GM23248 (cell line): ENCODE measurements at regions not wholly inside any gene's neighbourhood (a gene's known extent, or its start where the extent isn't known, plus 50 kb on each side); places are given as distances from the start of the nearest gene placed in this dataset.

Source experiments
- EZH2 ChIP-seq: fragments of 200-600 bp; sonication (generic); IDR thresholded peaks from 2 replicates; pipeline ENCODE4 v1.6.1; 2018; ENCODE audit warnings: antibody characterized with exemption, mild to moderate bottlenecking; ENCODE audit not compliant: insufficient read depth, poor library complexity, severe bottlenecking
- EZH2phosphoT487 ChIP-seq: fragments of 200-600 bp; sonication (generic); IDR thresholded peaks from 2 replicates; pipeline ENCODE4 v1.6.1; 2018; ENCODE audit warnings: antibody characterized with exemption, moderate library complexity, mild to moderate bottlenecking, low read depth; ENCODE audit not compliant: insufficient read depth

DNA sequence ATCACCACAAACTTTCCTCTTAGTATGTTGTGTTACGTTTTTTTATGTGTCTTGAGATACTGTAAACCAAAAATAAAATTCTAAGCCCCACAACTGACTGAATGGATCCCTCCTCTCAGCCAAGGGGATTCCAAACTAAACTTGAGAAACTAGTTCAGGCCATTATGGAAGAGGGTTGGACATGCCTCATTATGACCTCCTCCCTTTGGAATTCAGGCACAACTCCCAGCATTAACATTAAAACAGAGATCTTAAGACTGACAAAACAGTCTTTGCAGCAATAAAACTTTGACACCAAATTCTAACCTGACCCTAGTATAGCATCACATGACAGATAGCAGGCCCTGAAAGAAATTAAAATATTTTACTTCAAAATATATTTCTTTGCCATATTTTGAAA is 51.1 kb upstream of the SLC47A1 start:
- TF ChIP-seq EZH2 (no peak), EZH2phosphoT487 (no peak)
